Neural progenitor cell (in vitro differentiated cells): ENCODE measurements at regions not wholly inside any gene's neighbourhood (a gene's known extent, or its start where the extent isn't known, plus 50 kb on each side); places are given as distances from the start of the nearest gene placed in this dataset.

Experiments used
- EZH2 ChIP-seq: fragments of 200-600 bp; sonication (generic); IDR thresholded peaks from 2 replicates; pipeline ENCODE4 v1.6.1; 2017; ENCODE audit warnings: antibody characterized with exemption, mild to moderate bottlenecking, moderate library complexity
- EZH2phosphoT487 ChIP-seq: fragments of 200-600 bp; sonication (generic); IDR thresholded peaks from 2 replicates; pipeline ENCODE4 v1.6.1; 2017; ENCODE audit warnings: antibody characterized with exemption
- TF ChIP-seq, protein P1 (sequence below): fragments of 200-600 bp; sonication (generic); IDR thresholded peaks from 2 replicates; pipeline ENCODE4 v1.5.1; 2017; ENCODE audit warnings: antibody characterized with exemption, mild to moderate bottlenecking

DNA sequence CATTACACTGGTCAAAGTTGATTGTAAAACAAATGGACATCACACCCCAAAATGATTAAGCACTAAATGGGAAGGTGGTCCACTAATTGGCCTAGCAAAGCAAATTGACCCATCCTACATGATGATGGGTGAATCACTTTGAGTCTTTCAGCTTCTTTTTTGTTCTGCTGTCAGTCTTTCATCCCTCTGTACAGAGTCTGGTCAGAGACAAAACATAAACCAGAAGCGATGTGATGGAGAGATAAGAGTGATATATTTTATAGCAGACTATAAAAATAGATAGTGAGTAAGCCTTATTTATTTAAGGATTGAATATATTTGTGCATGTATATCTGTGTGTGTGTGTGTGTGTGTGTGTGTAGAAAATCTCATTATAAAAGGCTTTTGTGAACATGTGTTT, 618.4 kb upstream of the SOX9 start:
- TF ChIP-seq, protein P1, sequence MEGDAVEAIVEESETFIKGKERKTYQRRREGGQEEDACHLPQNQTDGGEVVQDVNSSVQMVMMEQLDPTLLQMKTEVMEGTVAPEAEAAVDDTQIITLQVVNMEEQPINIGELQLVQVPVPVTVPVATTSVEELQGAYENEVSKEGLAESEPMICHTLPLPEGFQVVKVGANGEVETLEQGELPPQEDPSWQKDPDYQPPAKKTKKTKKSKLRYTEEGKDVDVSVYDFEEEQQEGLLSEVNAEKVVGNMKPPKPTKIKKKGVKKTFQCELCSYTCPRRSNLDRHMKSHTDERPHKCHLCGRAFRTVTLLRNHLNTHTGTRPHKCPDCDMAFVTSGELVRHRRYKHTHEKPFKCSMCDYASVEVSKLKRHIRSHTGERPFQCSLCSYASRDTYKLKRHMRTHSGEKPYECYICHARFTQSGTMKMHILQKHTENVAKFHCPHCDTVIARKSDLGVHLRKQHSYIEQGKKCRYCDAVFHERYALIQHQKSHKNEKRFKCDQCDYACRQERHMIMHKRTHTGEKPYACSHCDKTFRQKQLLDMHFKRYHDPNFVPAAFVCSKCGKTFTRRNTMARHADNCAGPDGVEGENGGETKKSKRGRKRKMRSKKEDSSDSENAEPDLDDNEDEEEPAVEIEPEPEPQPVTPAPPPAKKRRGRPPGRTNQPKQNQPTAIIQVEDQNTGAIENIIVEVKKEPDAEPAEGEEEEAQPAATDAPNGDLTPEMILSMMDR, result no peak
- TF ChIP-seq EZH2 (no peak), EZH2phosphoT487 (no peak)
